Keratinocyte (primary cell): ENCODE measurements at regions not wholly inside any gene's neighbourhood (a gene's known extent, or its start where the extent isn't known, plus 50 kb on each side); places are given as distances from the start of the nearest gene placed in this dataset.
A peak's percentile ranks its signal among the peaks of the same experiment; 100 is the strongest.

Source experiments
- DNase-seq: peaks from one replicate; pipeline ENCODE4 v3.0.0-alpha.2; 2011; ENCODE audit warnings: low read depth, missing footprints, low spot score
- FAIRE-seq: peaks from 2 replicates; lab custom pipeline; 2011; peaks lifted over from hg19 to GRCh38; lab: Jason Lieb, UNC
- H2AFZ ChIP-seq: 2 replicates; pipeline ENCODE4 v1.6.0; 2012; ENCODE audit warnings: low read length, control low read depth, inconsistent platforms; ENCODE audit not compliant: control insufficient read depth
- H3K27ac ChIP-seq: 2 replicates; pipeline ENCODE4 v1.5.1; 2011; ENCODE audit warnings: low read length; ENCODE audit not compliant: control insufficient read depth, insufficient read depth
- H3K27me3 ChIP-seq: 3 replicates; pipeline ENCODE4 v1.6.0; 2011; ENCODE audit warnings: low read length; ENCODE audit not compliant: control insufficient read depth, insufficient read depth; ENCODE audit errors: extremely low read depth
- H3K36me3 ChIP-seq, 2 experiments: 2 replicates in 1 of 2; 3 replicates in 1 of 2; pipeline ENCODE4 v1.5.1; 2011; ENCODE audit warnings: low read length in 2 of 2, mild to moderate bottlenecking in 1 of 2; ENCODE audit not compliant: control insufficient read depth in 2 of 2, insufficient read depth in 2 of 2; ENCODE audit errors: extremely low read depth in 1 of 2
- H3K4me1 ChIP-seq: 3 replicates; pipeline ENCODE4 v1.5.1; 2011; ENCODE audit warnings: low read length; ENCODE audit not compliant: control insufficient read depth, insufficient read depth; ENCODE audit errors: extremely low read depth
- H3K4me2 ChIP-seq: 3 replicates; pipeline ENCODE4 v1.6.0; 2011; ENCODE audit warnings: low read depth, low read length; ENCODE audit not compliant: control insufficient read depth, insufficient read depth; ENCODE audit errors: extremely low read depth
- H3K4me3 ChIP-seq, 3 experiments: fragments of 200-600 bp in 1 of 3; sonication (generic) in 1 of 3; 2 replicates in 2 of 3; 3 replicates in 1 of 3; pipeline ENCODE4 v1.5.1; 2011 to 2016; ENCODE audit warnings: low read length in 3 of 3, mild to moderate bottlenecking in 3 of 3, control low read depth in 2 of 3, inconsistent platforms in 1 of 3, low read depth in 1 of 3, mixed read lengths in 1 of 3, mixed run types in 1 of 3, moderate library complexity in 1 of 3; ENCODE audit not compliant: control insufficient read depth in 2 of 3, insufficient read depth in 2 of 3; ENCODE audit errors: extremely low read depth in 1 of 3
- H3K79me2 ChIP-seq: 2 replicates; pipeline ENCODE4 v1.6.0; 2012; ENCODE audit warnings: low read length; ENCODE audit not compliant: control insufficient read depth, insufficient read depth
- H3K9ac ChIP-seq: 3 replicates; pipeline ENCODE4 v1.6.0; 2011; ENCODE audit warnings: low read length; ENCODE audit not compliant: control insufficient read depth, insufficient read depth; ENCODE audit errors: extremely low read depth
- H3K9me1 ChIP-seq: 3 replicates; pipeline ENCODE4 v1.6.0; 2011; ENCODE audit warnings: low read length; ENCODE audit not compliant: control insufficient read depth, insufficient read depth; ENCODE audit errors: extremely low read depth
- H3K9me3 ChIP-seq: 2 replicates; pipeline ENCODE4 v1.5.1; 2012; ENCODE audit warnings: low read depth, low read length; ENCODE audit not compliant: control insufficient read depth
- H4K20me1 ChIP-seq: 3 replicates; pipeline ENCODE4 v1.6.0; 2011; ENCODE audit warnings: low read length; ENCODE audit not compliant: control insufficient read depth, insufficient read depth; ENCODE audit errors: extremely low read depth
- CTCF ChIP-seq, 3 experiments: IDR thresholded peaks in 1 of 3; conservative IDR thresholded peaks in 1 of 3; optimal IDR thresholded peaks in 1 of 3; 2 replicates in 2 of 3; 3 replicates in 1 of 3; pipeline versions ENCODE3 to v1.5.1; 2011; ENCODE audit warnings: low read length in 3 of 3, mild to moderate bottlenecking in 3 of 3, moderate library complexity in 2 of 3, control low read depth in 1 of 3, inconsistent platforms in 1 of 3; ENCODE audit not compliant: insufficient read depth in 2 of 3; ENCODE audit errors: extremely low read depth in 1 of 3
- EZH2 ChIP-seq: IDR thresholded peaks from one replicate; pipeline ENCODE4 v1.6.1; 2012; ENCODE audit warnings: inconsistent platforms, mild to moderate bottlenecking, low read length, moderate library complexity
- dilution Hi-C: fragments of 300-500 bp; cut with MboI; formaldehyde crosslinking; loops from one replicate; pipeline ENCODE4 v1.7.0; 2020; ENCODE audit warnings: low sequenced_read_pairs; ENCODE audit not compliant: extremely low pct_ligation_motif_present

- H3K27ac ChIP-seq = no peak overlapping the region
- no peak overlapping the region for H2AFZ ChIP-seq
- no peaks in the 10 kb centered on the region for H3K9me3 ChIP-seq
- no peaks in the 10 kb centered on the region for H3K36me3 ChIP-seq
- no peaks in the 10 kb centered on the region for H3K4me1 ChIP-seq
- dilution Hi-C loops = no loop called here
- H3K4me3 ChIP-seq = no peak overlapping the region
- no peaks in the 10 kb centered on the region for H3K9me1 ChIP-seq
- H4K20me1 ChIP-seq = no peaks in the 10 kb centered on the region
- peak; percentile 46 for FAIRE-seq
- no peak overlapping the region for H3K9ac ChIP-seq
- H3K27me3 ChIP-seq = no peaks in the 10 kb centered on the region
- TF ChIP-seq EZH2 (no peak), CTCF (optimal IDR thresholded peaks at IDR 0.05 in 1 of 3, IDR thresholded peaks at IDR 0.05 in 1 of 3, conservative IDR thresholded peaks at IDR 0.05 in 1 of 3; ENCODE audit: extremely low read depth in 1 of 3, insufficient read depth in 2 of 3, low read length in 3 of 3) (peak in 2 of 3 experiments; percentile 8 to 18)
- H3K79me2 ChIP-seq = no peaks in the 10 kb centered on the region
- no peak overlapping the region for H3K4me2 ChIP-seq
- no peak for DNase-seq
These were observed 128.2 kb upstream of the COX10 start for GRCh38 chr17:13940858-13941665.

GRCh38 chr17:13941781-13942180 is 127.5 kb upstream of the COX10 start:
- H3K4me2 ChIP-seq = no peak overlapping the region
- no peak overlapping the region for H2AFZ ChIP-seq
- H3K9me3 ChIP-seq = no peaks in the 10 kb centered on the region
- FAIRE-seq (no peak), DNase-seq (no peak)
- H3K27ac ChIP-seq = no peak overlapping the region
- no peaks in the 10 kb centered on the region for H3K4me1 ChIP-seq
- no peak for TF ChIP-seq EZH2
- TF ChIP-seq CTCF (optimal IDR thresholded peaks at IDR 0.05 in 1 of 3, IDR thresholded peaks at IDR 0.05 in 1 of 3, conservative IDR thresholded peaks at IDR 0.05 in 1 of 3; ENCODE audit: extremely low read depth in 1 of 3, insufficient read depth in 2 of 3, low read length in 3 of 3) = no peak
- H3K27me3 ChIP-seq = no peaks in the 10 kb centered on the region
- H3K9ac ChIP-seq = no peak overlapping the region
- H3K4me3 ChIP-seq = no peak overlapping the region
- no peaks in the 10 kb centered on the region for H4K20me1 ChIP-seq
- dilution Hi-C loops = no loop called here
- H3K79me2 ChIP-seq = no peaks in the 10 kb centered on the region
- H3K9me1 ChIP-seq = no peaks in the 10 kb centered on the region
- H3K36me3 ChIP-seq = no peaks in the 10 kb centered on the region
